ENCODE measurements at regions not wholly inside any gene's neighbourhood (a gene's known extent, or its start where the extent isn't known, plus 50 kb on each side); places are given as distances from the start of the nearest gene placed in this dataset.

DNA sequence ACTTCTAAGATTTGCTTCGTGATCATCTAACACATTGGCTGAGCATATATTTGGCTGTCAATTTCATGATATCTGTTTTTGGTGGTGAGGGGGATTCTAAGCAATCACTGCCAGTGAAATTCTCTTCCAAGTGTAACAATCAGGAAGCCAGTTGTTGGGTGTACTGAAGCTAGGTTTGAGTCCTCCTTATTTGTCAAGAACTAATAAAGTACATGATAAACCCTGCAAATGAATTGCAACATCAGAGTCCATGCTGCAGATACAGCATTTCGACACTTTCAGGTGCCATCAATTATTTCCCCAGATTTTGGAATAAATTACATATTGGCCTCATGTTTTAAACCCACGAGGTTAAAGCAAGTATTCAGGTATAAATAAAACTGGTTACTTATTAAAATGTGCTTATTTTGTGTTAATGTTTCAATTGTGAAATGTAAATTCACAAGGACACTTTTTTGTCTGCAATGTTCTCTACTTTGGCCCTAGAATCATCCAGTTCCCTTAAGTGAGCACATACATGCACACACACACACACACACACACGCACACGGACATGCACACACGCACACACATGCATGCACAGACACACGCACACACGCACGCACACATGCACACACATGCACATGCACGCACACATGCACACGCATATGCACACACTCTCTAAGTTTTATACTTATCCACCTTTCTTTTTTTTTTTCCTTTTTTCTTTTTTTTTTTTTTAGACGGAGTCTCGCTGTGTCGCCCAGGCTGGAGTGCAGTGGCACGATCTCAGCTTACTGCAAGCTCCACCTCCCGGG is 510.2 kb upstream of the KLF6 start:
- ATAC-seq: no peak
- Histone ChIP-seq H3K4me2 (ENCODE audit: insufficient read depth, low read length) (no peak overlapping the region), H2AFZ (ENCODE audit: low read depth, low read length) (no peak overlapping the region), H3K9ac (ENCODE audit: insufficient read depth in 1 of 2, low read depth in 2 of 2, low read length in 2 of 2) (no peak overlapping the region), H3K9me1 (ENCODE audit: control insufficient read depth, insufficient read depth, low read length) (no peaks in the 10 kb centered on the region), H3K4me1 (replicated peaks in 1 of 2; ENCODE audit: control insufficient read depth in 2 of 2, insufficient read depth in 2 of 2, low read length in 2 of 2) (no peaks in the 10 kb centered on the region), H3K79me2 (ENCODE audit: control insufficient read depth, insufficient read depth, low read length) (no peaks in the 10 kb centered on the region), H3K9me3 (replicated peaks; ENCODE audit: control insufficient read depth, insufficient read depth, low read depth, low read length) (no peaks in the 10 kb centered on the region), H3K36me3 (ENCODE audit: control insufficient read depth, insufficient read depth, low read length) (no peaks in the 10 kb centered on the region), H3K27ac (ENCODE audit: extremely low read depth, low read depth, low read length) (no peak overlapping the region), H3K4me3 (no peak overlapping the region), H3K27me3 (ENCODE audit: control insufficient read depth in 2 of 2, insufficient read depth in 2 of 2, low read length in 2 of 2) (no peaks in the 10 kb centered on the region; a peak in 1 of 5 replicates), H4K20me1 (replicated peaks; ENCODE audit: control insufficient read depth, insufficient read depth, low read length) (no peaks in the 10 kb centered on the region)
- ChIA-PET CTCF (ENCODE audit: low intra/inter-chr PET ratio) (no interaction called here), POLR2A (no interaction called here)
- DNase-seq (ENCODE audit: extremely low read depth in 1 of 4, low spot score in 3 of 4): no peak
- FAIRE-seq: no peak
- no TSS peak for BruUV-seq (replicated peaks)
- 1% methylated on average over 11 of the region's 16 CpGs for WGBS (ENCODE audit: insufficient coverage, low coverage, missing lambda C conversion rate)
- no peak for TF ChIP-seq CEBPG (CRISPR knock-in tag; IDR thresholded peaks at IDR 0.05)
- TF ChIP-seq CEBPG (tag; conservative IDR thresholded peaks at IDR 0.05 in 1 of 2, IDR thresholded peaks at IDR 0.05 in 1 of 2): no peak
- TF ChIP-seq, protein P1, sequence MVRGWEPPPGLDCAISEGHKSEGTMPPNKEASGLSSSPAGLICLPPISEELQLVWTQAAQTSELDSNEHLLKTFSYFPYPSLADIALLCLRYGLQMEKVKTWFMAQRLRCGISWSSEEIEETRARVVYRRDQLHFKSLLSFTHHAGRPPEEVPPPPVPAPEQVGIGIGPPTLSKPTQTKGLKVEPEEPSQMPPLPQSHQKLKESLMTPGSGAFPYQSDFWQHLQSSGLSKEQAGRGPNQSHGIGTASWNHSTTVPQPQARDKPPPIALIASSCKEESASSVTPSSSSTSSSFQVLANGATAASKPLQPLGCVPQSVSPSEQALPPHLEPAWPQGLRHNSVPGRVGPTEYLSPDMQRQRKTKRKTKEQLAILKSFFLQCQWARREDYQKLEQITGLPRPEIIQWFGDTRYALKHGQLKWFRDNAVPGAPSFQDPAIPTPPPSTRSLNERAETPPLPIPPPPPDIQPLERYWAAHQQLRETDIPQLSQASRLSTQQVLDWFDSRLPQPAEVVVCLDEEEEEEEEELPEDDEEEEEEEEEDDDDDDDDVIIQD (CRISPR knock-in tag; IDR thresholded peaks at IDR 0.05): no peak
- in situ Hi-C loops (cut with MboI) (no loop called here), intact Hi-C loops (cut with micrococcal nuclease) (no loop called here)

DNA sequence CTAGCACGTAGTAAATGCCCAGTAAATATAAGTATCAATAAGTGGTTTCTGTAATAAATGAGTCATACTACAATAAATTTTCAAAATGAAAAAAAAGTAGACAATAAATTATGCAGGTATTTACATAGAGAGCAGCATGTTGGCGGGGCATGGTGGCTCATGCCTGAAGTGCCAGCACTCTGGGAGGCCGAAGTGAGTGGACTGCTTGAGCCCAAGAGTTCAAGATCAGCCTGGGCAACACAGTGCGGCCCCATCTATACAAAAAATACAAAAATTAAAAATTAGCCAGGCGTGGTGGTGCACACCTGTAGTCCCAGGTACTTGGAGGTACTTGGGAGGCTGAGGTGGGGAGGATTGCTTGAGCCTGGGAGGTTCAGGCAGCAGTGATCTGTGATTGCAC is 509.3 kb upstream of the KLF6 start:
- H3K4me3 ChIP-seq: no peak overlapping the region
- H3K9me3 ChIP-seq (replicated peaks; ENCODE audit: control insufficient read depth, insufficient read depth, low read depth, low read length): no peaks in the 10 kb centered on the region
- ATAC-seq (no peak), DNase-seq (ENCODE audit: extremely low read depth in 1 of 4, low spot score in 3 of 4) (no peak), FAIRE-seq (no peak)
- no peaks in the 10 kb centered on the region for H3K36me3 ChIP-seq (ENCODE audit: control insufficient read depth, insufficient read depth, low read length)
- 0% methylated on average over 5 of the region's 5 CpGs for WGBS (ENCODE audit: insufficient coverage, low coverage, missing lambda C conversion rate)
- BruUV-seq (replicated peaks): no TSS peak
- H3K4me1 ChIP-seq (replicated peaks in 1 of 2; ENCODE audit: control insufficient read depth in 2 of 2, insufficient read depth in 2 of 2, low read length in 2 of 2): no peaks in the 10 kb centered on the region
- H3K9ac ChIP-seq (ENCODE audit: insufficient read depth in 1 of 2, low read depth in 2 of 2, low read length in 2 of 2): no peak overlapping the region
- H4K20me1 ChIP-seq (replicated peaks; ENCODE audit: control insufficient read depth, insufficient read depth, low read length): no peaks in the 10 kb centered on the region
- no peak for TF ChIP-seq RCOR1 (IDR thresholded peaks at IDR 0.05; ENCODE audit: borderline replicate concordance in 1 of 2, low read depth in 2 of 2, low read length in 2 of 2)
- TF ChIP-seq, protein P2, sequence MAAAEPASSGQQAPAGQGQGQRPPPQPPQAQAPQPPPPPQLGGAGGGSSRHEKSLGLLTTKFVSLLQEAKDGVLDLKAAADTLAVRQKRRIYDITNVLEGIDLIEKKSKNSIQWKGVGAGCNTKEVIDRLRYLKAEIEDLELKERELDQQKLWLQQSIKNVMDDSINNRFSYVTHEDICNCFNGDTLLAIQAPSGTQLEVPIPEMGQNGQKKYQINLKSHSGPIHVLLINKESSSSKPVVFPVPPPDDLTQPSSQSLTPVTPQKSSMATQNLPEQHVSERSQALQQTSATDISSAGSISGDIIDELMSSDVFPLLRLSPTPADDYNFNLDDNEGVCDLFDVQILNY (CRISPR knock-in tag; IDR thresholded peaks at IDR 0.05): no peak
- TF ChIP-seq IRF2 (CRISPR knock-in tag; IDR thresholded peaks at IDR 0.05): no peak
- TF ChIP-seq FOXA1 (IDR thresholded peaks at IDR 0.05; ENCODE audit: borderline replicate concordance): no peak
- TF ChIP-seq RBM17 (IDR thresholded peaks at IDR 0.05; ENCODE audit: borderline replicate concordance, low read depth, low read length): no peak
- H3K27ac ChIP-seq (ENCODE audit: extremely low read depth, low read depth, low read length): no peak overlapping the region
- ChIA-PET CTCF (ENCODE audit: low intra/inter-chr PET ratio) (no interaction called here), POLR2A (no interaction called here)
- no peak overlapping the region for H3K4me2 ChIP-seq (ENCODE audit: insufficient read depth, low read length)
- in situ Hi-C loops (cut with MboI) (no loop called here), intact Hi-C loops (cut with micrococcal nuclease) (no loop called here)
- no peaks in the 10 kb centered on the region for H3K79me2 ChIP-seq (ENCODE audit: control insufficient read depth, insufficient read depth, low read length)
- no peaks in the 10 kb centered on the region for H3K27me3 ChIP-seq (ENCODE audit: control insufficient read depth in 2 of 2, insufficient read depth in 2 of 2, low read length in 2 of 2)
- H3K9me1 ChIP-seq (ENCODE audit: control insufficient read depth, insufficient read depth, low read length): no peaks in the 10 kb centered on the region
- H2AFZ ChIP-seq (ENCODE audit: low read depth, low read length): no peak overlapping the region

Data from K562 (cell line).